Liver (tissue), 3 donors: ENCODE measurements at regions not wholly inside any gene's neighbourhood (a gene's known extent, or its start where the extent isn't known, plus 50 kb on each side); places are given as distances from the start of the nearest gene placed in this dataset.

Experiments
- CTCF ChIP-seq: fragments of 150-350 bp; IDR thresholded peaks from 2 replicates; pipeline ENCODE4 v1.5.1; 2017; ENCODE audit warnings: improper control_type of control experiment, low read depth, low read length; ENCODE audit not compliant: missing input control
- EGR1 ChIP-seq, 2 donors: IDR thresholded peaks; 2 replicates each; pipeline ENCODE4 v1.6.1; 2016 to 2018; ENCODE audit warnings: antibody characterized with exemption in 2 of 2, low read depth in 2 of 2
- FOXA1 ChIP-seq: IDR thresholded peaks from 2 replicates; pipeline ENCODE4 v1.6.1; 2016; ENCODE audit warnings: antibody characterized with exemption
- GABPA ChIP-seq, 2 donors: IDR thresholded peaks in 1 of 2; conservative IDR thresholded peaks in 1 of 2; 2 replicates each; pipeline ENCODE4 v1.6.1; 2016; ENCODE audit warnings: antibody characterized with exemption in 2 of 2, mild to moderate bottlenecking in 1 of 2, moderate library complexity in 1 of 2
- HNF4G ChIP-seq: IDR thresholded peaks from 2 replicates; pipeline ENCODE4 v1.6.1; 2016; ENCODE audit warnings: antibody characterized with exemption
- MAX ChIP-seq: IDR thresholded peaks from 2 replicates; pipeline ENCODE4 v1.6.1; 2016; ENCODE audit warnings: antibody characterized with exemption
- NR2F2 ChIP-seq: IDR thresholded peaks from 2 replicates; pipeline ENCODE4 v1.6.1; 2016; ENCODE audit warnings: antibody characterized with exemption
- RAD21 ChIP-seq, 2 donors: IDR thresholded peaks; 2 replicates each; pipeline ENCODE4 v1.6.1; 2016; ENCODE audit warnings: antibody characterized with exemption in 2 of 2, mild to moderate bottlenecking in 2 of 2
- REST ChIP-seq: IDR thresholded peaks from 2 replicates; pipeline ENCODE4 v1.6.1; 2016; ENCODE audit warnings: antibody characterized with exemption, mild to moderate bottlenecking
- SP1 ChIP-seq: IDR thresholded peaks from 2 replicates; pipeline ENCODE4 v1.6.1; 2018; ENCODE audit warnings: antibody characterized with exemption, mild to moderate bottlenecking
- TAF1 ChIP-seq: conservative IDR thresholded peaks from 2 replicates; pipeline ENCODE4 v1.6.1; 2016; ENCODE audit warnings: antibody characterized with exemption, mild to moderate bottlenecking
- YY1 ChIP-seq: IDR thresholded peaks from 2 replicates; pipeline ENCODE4 v1.6.1; 2016; ENCODE audit warnings: antibody characterized with exemption, mild to moderate bottlenecking
- donor health status: healthy.
- donor health status: healthy.

GRCh38 chr20:48176139-48176538, 390.9 kb upstream of the SULF2 start:
- TF ChIP-seq SP1 (no peak), CTCF (no peak), NR2F2 (no peak), EGR1 (IDR thresholded peaks at IDR 0.05; ENCODE audit: low read depth in 2 of 2) (no peak), GABPA (IDR thresholded peaks at IDR 0.05 in 1 of 2, conservative IDR thresholded peaks at IDR 0.05 in 1 of 2) (no peak), RAD21 (IDR thresholded peaks at IDR 0.05) (no peak), HNF4G (no peak), MAX (no peak), REST (no peak), TAF1 (no peak), YY1 (no peak), FOXA1 (no peak)
